Fibroblast of mammary gland (primary cell): ENCODE measurements at regions not wholly inside any gene's neighbourhood (a gene's known extent, or its start where the extent isn't known, plus 50 kb on each side); places are given as distances from the start of the nearest gene placed in this dataset.
"Not testable (repeated sequence)": the region's sequence is repeated elsewhere in the genome, so short reads cannot be mapped to it uniquely, and the experiment has no call there.

ENCODE experiments used
- DNase-seq: peaks from one replicate; pipeline ENCODE4 v3.0.0-alpha.2; 2010; ENCODE audit warnings: low read depth
- H3K4me3 ChIP-seq: 2 replicates; pipeline ENCODE4 v1.5.1; 2011; ENCODE audit warnings: low read depth, mild to moderate bottlenecking, low read length, moderate library complexity; ENCODE audit not compliant: control insufficient read depth
- CTCF ChIP-seq: conservative IDR thresholded peaks from 2 replicates; pipeline ENCODE4 v1.5.1; 2011; ENCODE audit warnings: low read depth, low read length, inconsistent platforms; ENCODE audit not compliant: control insufficient read depth, insufficient read depth

GRCh38 chr5:77866198-77866597, 90.1 kb upstream of the TBCA start:
- H3K4me3 ChIP-seq, result no peak overlapping the region
- TF ChIP-seq CTCF, result no peak
- DNase-seq, result no peak

GRCh38 chr5:77864997-77865396, 88.9 kb upstream of the TBCA start:
- no peak overlapping the region for H3K4me3 ChIP-seq
- DNase-seq, result no peak
- no peak for TF ChIP-seq CTCF

GRCh38 chr5:77863181-77863580, 87.0 kb upstream of the TBCA start:
- no peak for TF ChIP-seq CTCF
- DNase-seq, result no peak
- H3K4me3 ChIP-seq, result no peak overlapping the region

GRCh38 chr5:77861576-77861975, 85.4 kb upstream of the TBCA start:
- no peak overlapping the region for H3K4me3 ChIP-seq
- no peak for TF ChIP-seq CTCF
- no peak for DNase-seq

GRCh38 chr5:77859306-77859705, 83.2 kb upstream of the TBCA start:
- no peak for TF ChIP-seq CTCF

GRCh38 chr5:77858678-77859077, 82.5 kb upstream of the TBCA start:
- not testable (repeated sequence) for DNase-seq, H3K4me3 ChIP-seq

More at GRCh38 chr5:77859306-77859705, 83.2 kb upstream of the TBCA start:
- DNase-seq, result no peak
- no peak overlapping the region for H3K4me3 ChIP-seq

GRCh38 chr5:77855369-77855768, 79.2 kb upstream of the TBCA start:
- no peak for DNase-seq
- no peak for TF ChIP-seq CTCF
- H3K4me3 ChIP-seq, result no peak overlapping the region
